HG02884 (cell line): ENCODE measurements at regions not wholly inside any gene's neighbourhood (a gene's known extent, or its start where the extent isn't known, plus 50 kb on each side); places are given as distances from the start of the nearest gene placed in this dataset.
"Not testable (repeated sequence)": the region's sequence is repeated elsewhere in the genome, so short reads cannot be mapped to it uniquely, and the experiment has no call there.

Experiments used
- ATAC-seq: cut with Tn5 transposase; IDR thresholded peaks from one replicate; pipeline ENCODE4 v1.9.1; 2021; ENCODE audit warnings: mild to moderate bottlenecking, moderate library complexity; ENCODE audit not compliant: unreplicated experiment

GRCh38 chr4:155026715-155027114 is 181.7 kb upstream of the NPY2R start:
- no peak for ATAC-seq

- ATAC-seq: peak; percentile 66
These were observed 175.8 kb upstream of the NPY2R start for GRCh38 chr4:155032521-155033229.

GRCh38 chr4:155033604-155034003 is 174.8 kb upstream of the NPY2R start:
- no peak for ATAC-seq

GRCh38 chr4:155037031-155037430 is 171.4 kb upstream of the NPY2R start:
- ATAC-seq: no peak

- no peak for ATAC-seq
These were observed 170.0 kb upstream of the NPY2R start for GRCh38 chr4:155038459-155038858.

GRCh38 chr4:155039162-155039561 is 169.3 kb upstream of the NPY2R start:
- no peak for ATAC-seq

GRCh38 chr4:155040031-155040430 is 168.4 kb upstream of the NPY2R start:
- ATAC-seq: no peak

GRCh38 chr4:155042014-155042413 is 166.4 kb upstream of the NPY2R start:
- ATAC-seq: no peak

- not testable (repeated sequence) for ATAC-seq
These were observed 164.2 kb upstream of the NPY2R start for GRCh38 chr4:155044251-155044650.

- no peak for ATAC-seq
These were observed 160.7 kb upstream of the NPY2R start for GRCh38 chr4:155047755-155048154.

GRCh38 chr4:155054042-155054441 is 154.4 kb upstream of the NPY2R start:
- ATAC-seq: not testable (repeated sequence)

- ATAC-seq: no peak
These were observed 148.0 kb upstream of the NPY2R start for GRCh38 chr4:155060419-155060818.

GRCh38 chr4:155060873-155061272 is 147.6 kb upstream of the NPY2R start:
- no peak for ATAC-seq

GRCh38 chr4:155062948-155063347 is 145.5 kb upstream of the NPY2R start:
- ATAC-seq: no peak

GRCh38 chr4:155064934-155065333 is 143.5 kb upstream of the NPY2R start:
- not testable (repeated sequence) for ATAC-seq

- ATAC-seq: no peak
These were observed 141.6 kb upstream of the NPY2R start for GRCh38 chr4:155066871-155067270.

- ATAC-seq: no peak
These were observed 136.5 kb upstream of the NPY2R start for GRCh38 chr4:155071962-155072361.

- ATAC-seq: no peak
These were observed 136.0 kb upstream of the NPY2R start for GRCh38 chr4:155072417-155072816.

- ATAC-seq: no peak
These were observed 134.6 kb upstream of the NPY2R start for GRCh38 chr4:155073852-155074251.

- no peak for ATAC-seq
These were observed 132.1 kb upstream of the NPY2R start for GRCh38 chr4:155076256-155076785.

- no peak for ATAC-seq
These were observed 130.8 kb upstream of the NPY2R start for GRCh38 chr4:155077452-155078229.

- no peak for ATAC-seq
These were observed 128.6 kb upstream of the NPY2R start for GRCh38 chr4:155079871-155080270.
